NCI-H82 treated with DMSO at 0.1 percent for 48 hours (cell line): ENCODE measurements at regions not wholly inside any gene's neighbourhood (a gene's known extent, or its start where the extent isn't known, plus 50 kb on each side); places are given as distances from the start of the nearest gene placed in this dataset.
A peak's percentile ranks its signal among the peaks of the same experiment; 100 is the strongest.

ENCODE experiments used
- DNase-seq: peaks from one replicate; lab custom pipeline; 2025; ENCODE audit not compliant: unreplicated experiment; lab: John Stamatoyannopoulos, UW

DNA sequence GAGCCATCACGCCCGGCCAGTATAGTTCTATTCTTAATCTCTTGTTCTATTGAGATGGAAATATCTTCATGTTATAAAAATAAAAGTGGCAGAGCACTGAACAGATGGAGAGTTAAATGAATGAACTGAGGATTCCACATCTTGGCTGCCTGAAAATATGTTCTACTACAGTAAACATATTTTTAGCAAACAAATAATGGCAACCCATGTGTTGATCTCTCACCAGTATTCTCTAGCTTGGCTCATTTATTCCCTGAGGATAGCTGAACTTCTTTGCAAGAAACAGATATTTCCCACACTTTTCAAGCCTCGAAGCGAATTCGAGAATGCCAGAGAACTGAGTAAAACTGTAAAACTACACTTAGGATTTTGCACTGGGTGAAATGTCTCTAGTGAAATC is 58.9 kb downstream of the DIRAS3 start:
- no peak for DNase-seq

- no peak for DNase-seq
Observed at GRCh38 chr1:67988066-67988465, 62.4 kb downstream of the DIRAS3 start.

DNA sequence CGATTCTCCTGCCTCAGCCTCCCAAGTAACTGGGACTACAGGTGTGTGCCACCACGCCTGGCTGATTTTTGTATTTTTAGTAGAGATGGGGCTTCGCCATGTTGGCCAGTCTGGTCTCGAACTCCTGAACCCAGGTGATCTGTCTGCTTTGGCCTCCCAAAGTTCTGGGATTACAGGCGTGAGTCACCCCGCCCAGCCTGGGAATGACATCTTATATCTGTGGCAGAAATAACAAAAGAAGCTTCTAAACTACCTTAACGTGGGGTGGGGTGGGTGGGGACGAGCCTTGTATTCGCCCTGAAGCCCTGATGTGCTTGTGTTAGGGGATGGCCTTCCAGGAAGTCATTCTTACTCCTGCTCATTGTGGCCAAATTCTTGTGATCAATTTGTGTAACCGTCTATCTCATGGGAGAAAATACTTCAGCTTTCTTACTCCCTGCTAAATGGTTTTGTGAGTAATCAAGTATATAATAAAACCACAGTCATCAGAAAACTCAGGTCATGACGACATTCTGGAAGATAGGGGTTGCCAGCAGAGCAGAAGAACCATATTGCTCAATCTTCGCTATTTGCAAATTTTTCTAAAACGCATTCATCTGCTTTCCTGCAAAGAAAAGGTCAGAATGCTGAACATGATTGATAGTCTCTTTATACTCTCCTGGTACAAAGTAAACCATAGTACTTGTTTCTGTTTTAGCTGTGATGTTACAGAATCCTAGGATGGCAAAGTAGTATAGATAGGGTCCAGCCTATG is 63.2 kb downstream of the DIRAS3 start:
- no peak for DNase-seq

- DNase-seq, result no peak
Observed at GRCh38 chr1:67983867-67984266, 66.6 kb downstream of the DIRAS3 start.

- no peak for DNase-seq
Observed at GRCh38 chr1:67980028-67980427, 70.4 kb downstream of the DIRAS3 start.

DNA sequence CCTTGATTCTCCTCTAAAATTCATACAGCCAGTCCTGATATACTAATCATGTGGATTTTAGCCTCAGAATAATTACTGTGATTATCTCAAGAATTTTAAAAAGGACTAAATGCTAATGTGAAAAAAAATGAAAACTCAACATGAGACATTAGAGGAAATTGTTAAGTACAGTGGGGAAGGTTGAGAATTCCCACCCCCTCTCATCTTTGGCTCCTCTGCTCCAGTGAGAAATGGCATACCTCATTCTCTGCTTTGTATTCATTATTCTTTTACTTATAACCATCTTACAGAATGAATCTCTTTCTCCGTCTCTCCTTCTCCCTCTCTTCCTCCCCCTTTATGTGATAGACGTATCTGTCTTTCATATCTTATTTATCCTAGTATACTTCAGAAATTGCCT is 70.9 kb downstream of the DIRAS3 start:
- no peak for DNase-seq

DNA sequence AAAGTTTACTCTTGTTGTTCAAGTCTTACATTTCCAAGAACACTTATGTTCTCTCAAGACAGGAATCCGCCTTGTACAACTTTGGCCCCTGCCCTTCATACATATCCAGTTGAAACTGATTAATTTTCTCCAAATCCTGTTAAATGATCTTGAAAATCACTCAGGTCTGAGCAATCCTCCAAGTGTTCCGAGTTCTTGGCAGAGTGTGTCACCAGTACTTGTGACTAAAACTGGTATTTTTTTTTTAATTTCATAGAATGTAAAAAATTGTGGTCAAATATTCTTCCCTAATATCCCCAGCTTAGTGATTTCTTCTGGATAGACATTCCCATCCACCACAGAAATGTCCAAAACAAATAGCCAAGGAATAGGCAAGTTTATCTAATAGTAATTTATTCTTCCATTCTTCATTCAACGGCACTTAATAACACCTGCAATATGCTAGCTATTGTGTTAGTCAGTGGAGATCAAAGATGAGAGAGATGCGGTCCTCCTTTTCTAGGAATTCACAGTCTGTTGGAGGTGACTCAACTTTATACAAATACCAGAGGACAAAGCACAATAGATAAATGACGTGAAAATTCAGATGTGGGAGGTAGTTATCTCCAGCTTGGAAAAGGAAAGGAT is 71.4 kb downstream of the DIRAS3 start:
- DNase-seq, result no peak

GRCh38 chr1:67977756-67978155 is 72.7 kb downstream of the DIRAS3 start:
- no peak for DNase-seq

DNA sequence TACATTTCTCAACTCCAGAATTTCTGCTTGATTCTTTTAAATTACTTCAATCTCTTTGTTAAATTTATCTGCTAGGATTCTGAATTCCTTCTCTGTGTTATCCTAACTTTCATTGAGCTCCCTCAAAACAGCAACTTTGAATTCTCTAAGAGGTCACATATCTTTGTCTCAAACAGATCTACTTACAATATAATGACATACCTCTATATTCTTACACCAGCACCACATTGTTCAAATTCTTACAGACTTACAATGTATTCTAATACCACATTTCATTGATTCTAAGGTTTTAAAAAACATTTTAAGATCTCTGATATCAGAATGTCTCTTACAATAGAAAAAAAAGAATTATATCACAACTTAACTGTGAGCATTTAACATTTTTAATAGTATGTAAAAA is 77.4 kb downstream of the DIRAS3 start:
- DNase-seq, result no peak

GRCh38 chr1:67970088-67970487 is 80.3 kb downstream of the DIRAS3 start:
- no peak for DNase-seq

- DNase-seq, result no peak
Observed at GRCh38 chr1:67969446-67969845, 81.0 kb downstream of the DIRAS3 start.

- no peak for DNase-seq
Observed at GRCh38 chr1:67966666-67967009, 83.8 kb downstream of the DIRAS3 start.

- no peak for DNase-seq
Observed at GRCh38 chr1:67965995-67966665, 84.3 kb downstream of the DIRAS3 start.

DNA sequence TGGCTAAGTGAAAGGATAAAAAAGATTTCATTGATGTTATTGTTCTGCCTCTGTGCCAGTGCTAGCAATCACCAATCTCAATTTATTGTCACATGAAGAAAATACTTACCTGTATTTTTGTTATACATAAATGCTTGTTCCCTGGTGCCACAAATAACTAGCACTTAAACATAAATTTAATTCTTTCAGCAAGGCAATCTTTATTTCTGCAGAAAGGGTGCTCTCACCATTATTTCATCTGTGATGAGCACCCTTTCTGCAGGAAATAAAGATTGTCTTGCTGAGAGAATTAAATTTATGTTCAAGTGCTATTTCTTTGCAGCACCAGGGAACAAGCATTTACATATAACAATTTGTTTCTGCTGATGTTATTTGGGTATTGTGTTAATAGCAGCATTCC is 87.2 kb downstream of the DIRAS3 start:
- DNase-seq, result no peak

DNA sequence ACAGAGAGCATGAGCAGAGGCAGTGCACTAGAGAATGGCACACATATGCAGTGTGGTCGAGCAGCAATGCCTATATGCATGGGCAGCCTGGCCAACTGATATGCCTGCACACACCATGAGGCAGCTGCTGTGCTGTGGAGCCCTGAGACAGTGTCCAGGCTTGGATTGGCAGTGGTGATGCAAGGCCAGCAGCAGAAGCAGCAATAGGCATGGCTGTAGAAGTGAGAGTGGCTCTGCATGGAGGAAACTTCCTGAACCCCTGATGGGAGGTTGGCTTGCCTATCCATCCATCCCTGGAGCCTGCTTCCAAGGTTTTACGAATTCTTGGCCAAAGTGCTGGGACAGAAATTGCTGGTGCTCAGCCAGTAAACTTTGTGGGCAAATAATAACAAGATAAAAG is 89.7 kb downstream of the DIRAS3 start:
- DNase-seq, result no peak

GRCh38 chr1:67958472-67958871 is 92.0 kb downstream of the DIRAS3 start:
- no peak for DNase-seq

DNA sequence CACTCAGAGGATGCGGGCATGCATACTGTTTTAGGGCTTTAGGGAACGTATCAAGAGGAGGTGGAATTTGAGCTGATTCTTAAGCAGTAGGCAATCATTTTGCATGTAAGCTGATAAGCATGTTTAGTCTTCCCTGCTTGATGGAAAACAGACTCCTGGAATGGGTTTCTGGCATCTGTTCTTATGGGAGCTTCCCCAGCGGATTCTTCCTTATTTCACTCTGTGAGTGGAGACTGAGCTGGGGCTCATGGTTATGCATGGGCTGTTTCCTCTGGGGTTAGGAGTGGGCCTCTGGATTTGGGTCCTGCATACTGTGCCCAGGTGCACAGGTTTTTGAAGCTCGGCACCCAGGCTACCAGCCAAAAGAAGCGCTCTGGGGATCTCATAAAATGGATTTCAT is 93.4 kb downstream of the DIRAS3 start:
- peak; percentile 83 for DNase-seq

DNA sequence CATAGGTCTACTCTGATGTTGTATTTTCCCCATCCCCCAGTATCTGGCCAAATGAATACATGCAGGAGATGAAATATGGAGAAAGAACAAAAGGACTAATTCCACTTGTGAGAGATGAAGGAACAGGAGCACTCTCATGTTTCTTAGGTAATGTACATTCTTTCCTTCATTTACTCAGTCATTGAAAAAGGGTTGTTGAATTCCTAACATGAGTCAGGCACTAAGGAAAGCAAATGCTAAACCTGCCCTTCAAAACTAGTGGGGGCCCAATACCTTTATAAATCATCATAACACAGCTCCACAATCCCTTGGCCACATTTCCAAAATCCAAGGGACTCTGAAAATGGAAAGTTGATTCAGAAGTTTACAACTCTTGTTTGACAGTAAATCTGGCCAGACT is 94.3 kb downstream of the DIRAS3 start:
- DNase-seq, result no peak

DNA sequence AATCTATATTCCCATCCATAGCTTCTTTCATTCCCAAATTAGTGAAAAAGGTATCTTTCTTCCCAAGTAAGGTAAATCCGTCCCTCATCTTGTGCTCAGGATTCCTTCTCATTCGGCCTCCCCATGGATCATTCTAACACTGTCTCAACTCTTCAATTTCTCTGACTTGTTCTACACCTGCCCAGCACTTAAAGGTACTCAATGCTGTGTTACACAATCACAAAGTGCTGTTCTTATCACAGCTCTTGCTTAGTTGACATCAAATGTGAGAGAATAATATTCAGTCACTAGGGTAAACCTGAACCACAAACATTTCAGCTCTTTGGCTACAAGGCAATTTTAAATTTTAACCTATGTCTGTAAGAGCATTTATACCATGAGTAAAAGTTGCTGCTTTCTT is 94.8 kb downstream of the DIRAS3 start:
- no peak for DNase-seq

DNA sequence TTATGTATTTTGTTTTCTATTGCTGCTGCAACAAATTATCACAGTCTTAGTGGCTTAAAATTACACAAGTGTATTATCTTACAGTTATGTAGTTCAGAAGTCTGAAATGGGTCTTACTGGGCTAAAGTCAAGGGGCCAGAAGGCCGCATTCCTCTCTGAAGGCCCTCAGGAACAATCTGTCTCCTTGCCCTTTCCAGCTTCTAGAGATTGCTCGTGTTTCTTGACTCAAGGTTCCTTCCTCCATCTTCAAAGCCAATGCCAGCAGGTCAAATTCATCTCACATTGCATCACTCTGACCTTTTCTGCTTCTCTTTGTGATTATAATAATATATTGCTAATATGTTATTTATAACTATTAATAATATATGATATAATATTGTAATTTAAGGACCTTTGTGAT is 97.1 kb downstream of the DIRAS3 start:
- DNase-seq, result no peak

GRCh38 chr1:67952071-67952470 is 98.4 kb downstream of the DIRAS3 start:
- DNase-seq, result no peak

DNA sequence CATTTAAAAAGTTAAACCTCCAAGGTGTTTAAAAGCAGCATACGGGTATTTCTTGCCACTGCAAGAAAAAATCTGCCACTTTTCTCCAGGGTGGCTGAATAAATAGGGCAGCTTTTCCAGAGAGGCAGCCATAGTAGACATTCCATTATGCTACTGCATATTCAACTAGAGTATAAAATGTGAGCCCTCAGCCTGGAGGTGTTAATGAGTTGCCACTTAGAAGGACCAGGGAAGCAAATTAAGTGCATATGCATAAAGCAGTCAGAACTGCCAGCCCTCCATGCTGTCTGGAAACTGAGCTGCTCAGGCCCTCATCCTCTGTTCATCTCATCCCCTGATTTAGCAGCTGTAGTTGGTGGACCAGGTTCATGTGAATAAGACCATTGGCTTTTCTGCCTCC is 99.4 kb downstream of the DIRAS3 start:
- no peak for DNase-seq
